ENCODE measurements at regions not wholly inside any gene's neighbourhood (a gene's known extent, or its start where the extent isn't known, plus 50 kb on each side); places are given as distances from the start of the nearest gene placed in this dataset.

DNA sequence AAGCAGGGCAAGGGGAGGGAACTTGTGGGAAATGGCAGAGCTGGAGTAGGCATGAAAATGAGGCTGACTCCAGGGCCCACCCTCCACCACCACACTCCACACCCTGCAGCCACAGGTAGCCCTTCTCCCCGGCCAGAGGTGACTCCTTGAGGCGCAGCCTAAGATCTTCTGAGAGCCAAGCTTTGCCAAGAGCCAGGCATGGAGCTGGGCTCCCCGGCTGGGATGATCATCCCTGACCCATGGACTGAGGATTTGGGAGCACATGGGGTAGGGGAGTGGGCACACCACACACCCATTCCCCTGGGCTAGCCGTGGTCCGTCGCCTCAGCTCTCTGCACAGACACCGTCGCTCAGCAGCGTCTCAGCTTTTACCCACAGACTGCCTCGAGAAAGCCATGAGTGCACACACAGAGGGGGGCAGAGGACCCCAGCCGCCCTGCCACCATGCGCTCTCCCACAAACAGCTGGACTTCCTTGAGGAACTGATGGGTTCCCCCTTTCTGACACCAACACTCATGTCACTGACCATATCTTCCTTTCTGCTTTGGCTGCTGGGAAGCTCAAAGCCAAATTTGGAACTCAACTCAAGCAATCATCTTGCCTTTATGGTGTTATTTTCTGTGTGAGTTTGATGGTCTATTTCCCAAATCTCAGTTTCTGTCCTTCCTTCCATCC lies 123.6 kb upstream of the RUNX3 start:
- Histone ChIP-seq H3K9ac (ENCODE audit: low read depth, low read length) (no peak overlapping the region), H3K27me3 (ENCODE audit: insufficient read depth, low read length) (no peaks in the 10 kb centered on the region), H3K4me3 (ENCODE audit: low read length) (no peak overlapping the region), H3K27ac (ENCODE audit: low read depth, low read length) (no peak overlapping the region), H3K9me3 (ENCODE audit: insufficient read depth, low read depth, low read length) (no peaks in the 10 kb centered on the region), H3K36me3 (ENCODE audit: insufficient read depth, low read length) (no peaks in the 10 kb centered on the region), H3K4me1 (ENCODE audit: insufficient read depth, low read length) (0 out of 2 replicates have a peak, but pooled peaks cover 9% of the 10 kb centered on the region)
- WGBS, result 89% methylated on average over 12 of the region's 12 CpGs

DNA sequence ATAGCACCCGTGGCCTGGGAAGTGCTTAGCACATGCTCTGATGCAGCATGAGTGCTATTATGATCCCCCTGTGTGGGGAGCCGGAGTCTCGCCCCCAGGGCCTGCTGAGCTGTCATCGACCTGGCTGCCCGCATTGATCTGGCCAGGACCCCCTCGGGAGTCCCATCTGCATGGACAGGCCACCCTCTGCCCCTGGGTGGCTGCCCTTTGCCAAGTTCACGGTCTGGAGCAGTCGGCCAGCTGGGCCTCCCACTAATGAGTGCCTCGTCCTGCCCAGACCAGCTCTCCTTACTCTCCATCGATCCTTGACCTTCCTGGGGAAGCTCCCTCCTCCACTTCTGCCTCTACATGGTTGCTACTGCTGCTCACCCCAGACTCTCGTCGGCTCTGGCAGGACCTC lies 121.8 kb upstream of the RUNX3 start:
- 68% methylated on average over 12 of the region's 12 CpGs for WGBS
- Histone ChIP-seq H3K9me3 (ENCODE audit: insufficient read depth, low read depth, low read length) (no peaks in the 10 kb centered on the region), H3K27me3 (ENCODE audit: insufficient read depth, low read length) (no peaks in the 10 kb centered on the region), H3K36me3 (ENCODE audit: insufficient read depth, low read length) (no peaks in the 10 kb centered on the region), H3K4me1 (ENCODE audit: insufficient read depth, low read length) (0 out of 2 replicates have a peak, but pooled peaks cover 9% of the 10 kb centered on the region), H3K9ac (ENCODE audit: low read depth, low read length) (no peak overlapping the region), H3K4me3 (ENCODE audit: low read length) (no peak overlapping the region), H3K27ac (ENCODE audit: low read depth, low read length) (no peak overlapping the region)

GRCh38 chr1:25051504-25051903 lies 121.4 kb upstream of the RUNX3 start:
- Histone ChIP-seq H3K9ac (ENCODE audit: low read depth, low read length) (no peak overlapping the region), H3K36me3 (ENCODE audit: insufficient read depth, low read length) (no peaks in the 10 kb centered on the region), H3K4me3 (ENCODE audit: low read length) (no peak overlapping the region), H3K9me3 (ENCODE audit: insufficient read depth, low read depth, low read length) (no peaks in the 10 kb centered on the region), H3K4me1 (ENCODE audit: insufficient read depth, low read length) (0 out of 2 replicates have a peak, but pooled peaks cover 9% of the 10 kb centered on the region), H3K27me3 (ENCODE audit: insufficient read depth, low read length) (no peaks in the 10 kb centered on the region), H3K27ac (ENCODE audit: low read depth, low read length) (no peak overlapping the region)
- WGBS, result 90% methylated on average over 6 of the region's 6 CpGs

DNA sequence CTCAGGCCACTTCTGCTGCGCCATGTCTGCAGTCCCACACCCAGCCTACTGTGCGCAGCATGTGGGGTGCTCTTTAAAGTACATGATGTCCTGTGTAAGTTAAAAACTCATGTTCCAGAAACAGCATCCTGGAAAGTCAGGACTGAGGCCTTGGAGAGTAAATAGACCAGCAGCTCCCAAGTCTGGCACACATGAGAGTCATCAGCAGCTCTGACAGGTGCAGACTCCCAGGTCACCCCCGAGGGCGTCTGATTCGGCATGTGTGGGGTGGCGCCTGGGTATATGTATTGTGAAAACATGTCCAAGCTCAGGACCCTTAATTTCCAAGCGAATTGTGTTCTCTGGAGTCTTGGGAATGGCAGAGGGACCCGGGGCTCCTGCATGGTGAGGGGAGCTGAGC lies 120.1 kb upstream of the RUNX3 start:
- no peaks in the 10 kb centered on the region for H3K27me3 ChIP-seq (ENCODE audit: insufficient read depth, low read length)
- H3K9me3 ChIP-seq (ENCODE audit: insufficient read depth, low read depth, low read length), result no peaks in the 10 kb centered on the region
- H3K9ac ChIP-seq (ENCODE audit: low read depth, low read length), result no peak overlapping the region
- H3K36me3 ChIP-seq (ENCODE audit: insufficient read depth, low read length), result no peaks in the 10 kb centered on the region
- WGBS, result 94% methylated on average over 8 of the region's 8 CpGs
- H3K27ac ChIP-seq (ENCODE audit: low read depth, low read length), result no peak overlapping the region
- H3K4me1 ChIP-seq (ENCODE audit: insufficient read depth, low read length), result 0 out of 2 replicates have a peak, but pooled peaks cover 9% of the 10 kb centered on the region
- no peak overlapping the region for H3K4me3 ChIP-seq (ENCODE audit: low read length)

DNA sequence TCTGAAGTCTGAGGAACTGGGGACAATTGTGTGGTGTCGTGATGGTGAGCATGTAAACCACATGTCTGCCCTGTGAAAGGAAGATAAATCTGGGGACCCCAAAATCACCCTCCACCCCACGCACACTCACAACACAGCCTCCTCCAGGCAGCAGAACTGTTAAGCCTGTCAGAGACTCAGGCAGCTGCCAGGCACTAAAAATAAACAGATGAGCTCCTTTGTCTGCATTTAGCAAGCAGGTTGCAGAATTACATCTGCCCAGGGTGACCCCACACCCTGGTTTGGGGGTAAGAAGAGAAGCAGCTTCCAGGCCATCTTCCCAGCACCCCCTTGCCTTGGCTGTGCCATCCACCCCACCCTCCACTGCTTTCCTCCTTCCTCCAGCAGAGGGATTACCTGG lies 119.1 kb upstream of the RUNX3 start:
- WGBS, result 87% methylated on average over 1 of the region's 2 CpGs
- no peak overlapping the region for H3K9ac ChIP-seq (ENCODE audit: low read depth, low read length)
- no peak overlapping the region for H3K4me3 ChIP-seq (ENCODE audit: low read length)
- no peaks in the 10 kb centered on the region for H3K9me3 ChIP-seq (ENCODE audit: insufficient read depth, low read depth, low read length)
- no peaks in the 10 kb centered on the region for H3K27me3 ChIP-seq (ENCODE audit: insufficient read depth, low read length)
- H3K4me1 ChIP-seq (ENCODE audit: insufficient read depth, low read length), result no peaks in the 10 kb centered on the region
- no peak overlapping the region for H3K27ac ChIP-seq (ENCODE audit: low read depth, low read length)
- no peaks in the 10 kb centered on the region for H3K36me3 ChIP-seq (ENCODE audit: insufficient read depth, low read length)

DNA sequence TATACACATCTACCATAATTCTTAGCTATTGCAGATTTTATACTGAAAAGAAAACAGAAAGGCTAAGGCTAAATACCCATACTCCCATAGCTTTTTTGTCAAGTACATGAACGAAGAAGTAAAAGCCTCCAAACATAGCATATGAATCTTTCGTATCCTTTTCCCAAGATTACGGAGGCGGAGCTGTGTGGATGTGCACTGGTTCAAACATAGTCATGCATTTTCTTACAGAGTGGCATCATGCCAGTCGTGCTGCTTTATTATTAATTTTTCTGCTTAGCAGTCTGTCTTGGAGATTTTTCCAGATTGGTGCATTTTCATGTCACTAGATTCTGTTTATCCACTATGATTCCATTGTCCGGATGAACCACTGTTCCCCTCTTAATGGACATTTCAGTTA lies 118.7 kb upstream of the RUNX3 start:
- Histone ChIP-seq H3K27me3 (ENCODE audit: insufficient read depth, low read length) (no peaks in the 10 kb centered on the region), H3K9ac (ENCODE audit: low read depth, low read length) (no peak overlapping the region), H3K4me3 (ENCODE audit: low read length) (no peak overlapping the region), H3K9me3 (ENCODE audit: insufficient read depth, low read depth, low read length) (no peaks in the 10 kb centered on the region), H3K27ac (ENCODE audit: low read depth, low read length) (no peak overlapping the region), H3K4me1 (ENCODE audit: insufficient read depth, low read length) (no peaks in the 10 kb centered on the region), H3K36me3 (ENCODE audit: insufficient read depth, low read length) (no peaks in the 10 kb centered on the region)
- 90% methylated on average over 6 of the region's 6 CpGs for WGBS

GRCh38 chr1:25047506-25048240 lies 117.6 kb upstream of the RUNX3 start:
- H3K27me3 ChIP-seq (ENCODE audit: insufficient read depth, low read length), result no peaks in the 10 kb centered on the region

GRCh38 chr1:25046194-25046532 lies 116.1 kb upstream of the RUNX3 start:
- H3K9ac ChIP-seq (ENCODE audit: low read depth, low read length), result no peak overlapping the region
- no peak overlapping the region for H3K27ac ChIP-seq (ENCODE audit: low read depth, low read length)
- H3K27me3 ChIP-seq (ENCODE audit: insufficient read depth, low read length), result no peaks in the 10 kb centered on the region
- no peaks in the 10 kb centered on the region for H3K9me3 ChIP-seq (ENCODE audit: insufficient read depth, low read depth, low read length)
- no peak overlapping the region for H3K4me3 ChIP-seq (ENCODE audit: low read length)
- 80% methylated on average over 8 of the region's 8 CpGs for WGBS
- no peaks in the 10 kb centered on the region for H3K4me1 ChIP-seq (ENCODE audit: insufficient read depth, low read length)
- H3K36me3 ChIP-seq (ENCODE audit: insufficient read depth, low read length), result no peaks in the 10 kb centered on the region

More at GRCh38 chr1:25047506-25048240, 117.6 kb upstream of the RUNX3 start:
- no peaks in the 10 kb centered on the region for H3K9me3 ChIP-seq (ENCODE audit: insufficient read depth, low read depth, low read length)
- no peak overlapping the region for H3K27ac ChIP-seq (ENCODE audit: low read depth, low read length)
- no peaks in the 10 kb centered on the region for H3K4me1 ChIP-seq (ENCODE audit: insufficient read depth, low read length)
- no peak overlapping the region for H3K9ac ChIP-seq (ENCODE audit: low read depth, low read length)
- no peak overlapping the region for H3K4me3 ChIP-seq (ENCODE audit: low read length)
- WGBS, result 88% methylated on average over 11 of the region's 11 CpGs
- no peaks in the 10 kb centered on the region for H3K36me3 ChIP-seq (ENCODE audit: insufficient read depth, low read length)

DNA sequence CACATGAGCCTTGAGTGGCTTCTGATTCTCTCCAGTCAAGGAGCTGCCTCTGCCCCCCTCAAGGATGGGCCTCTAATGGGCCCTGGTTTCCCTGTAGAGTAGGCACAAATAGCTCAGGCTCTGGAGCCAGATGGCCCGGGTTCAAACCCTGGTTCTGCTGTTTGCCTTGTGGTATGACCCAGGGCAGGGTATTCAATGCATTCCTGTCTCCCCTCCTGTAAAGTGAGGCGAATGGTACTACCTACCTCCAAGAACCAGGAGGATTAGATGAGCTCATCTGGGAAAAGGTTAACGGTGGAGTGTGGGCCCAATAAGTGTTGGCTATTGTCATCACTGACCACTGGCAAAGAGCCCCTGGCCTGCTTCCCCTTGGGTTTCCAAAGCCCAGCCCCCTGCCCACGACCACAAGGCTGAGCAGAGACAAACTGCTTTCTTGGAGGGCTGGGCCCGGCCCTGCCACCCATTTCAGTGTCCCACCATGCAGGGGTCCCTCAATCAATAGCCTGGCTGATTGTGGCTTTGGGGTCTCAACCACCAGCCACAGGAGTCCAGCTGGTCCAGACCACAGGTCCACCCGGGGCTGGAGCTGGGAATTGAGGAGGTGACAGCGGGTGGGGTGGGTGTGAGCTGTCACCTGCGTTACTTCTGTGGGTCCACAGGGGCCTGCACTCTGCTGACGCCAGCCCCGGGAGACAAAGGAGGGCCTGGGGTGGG lies 115.6 kb upstream of the RUNX3 start:
- H3K4me1 ChIP-seq (ENCODE audit: insufficient read depth, low read length), result no peaks in the 10 kb centered on the region
- H3K9me3 ChIP-seq (ENCODE audit: insufficient read depth, low read depth, low read length), result no peaks in the 10 kb centered on the region
- 92% methylated on average over 10 of the region's 10 CpGs for WGBS
- H3K27ac ChIP-seq (ENCODE audit: low read depth, low read length), result no peak overlapping the region
- H3K4me3 ChIP-seq (ENCODE audit: low read length), result no peak overlapping the region
- H3K27me3 ChIP-seq (ENCODE audit: insufficient read depth, low read length), result no peaks in the 10 kb centered on the region
- no peaks in the 10 kb centered on the region for H3K36me3 ChIP-seq (ENCODE audit: insufficient read depth, low read length)
- no peak overlapping the region for H3K9ac ChIP-seq (ENCODE audit: low read depth, low read length)

DNA sequence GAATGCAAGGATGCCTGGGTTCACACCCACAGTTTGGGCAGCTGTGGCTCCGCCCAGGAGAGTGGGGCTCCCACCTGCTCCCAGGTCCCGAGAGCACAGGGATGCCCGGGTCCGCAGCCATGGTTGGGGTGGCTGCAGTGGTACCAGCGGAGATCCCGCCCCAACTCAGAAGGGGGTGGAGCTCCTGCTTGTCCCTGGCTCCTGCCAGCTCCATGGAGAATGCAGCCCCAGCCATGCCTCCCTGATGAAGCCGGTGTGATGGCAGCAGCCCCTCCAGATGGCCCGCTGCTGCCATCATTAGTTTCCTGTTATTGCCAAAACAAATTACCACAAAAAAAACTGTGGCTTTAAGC lies 113.1 kb upstream of the RUNX3 start:
- Histone ChIP-seq H3K9me3 (ENCODE audit: insufficient read depth, low read depth, low read length) (no peaks in the 10 kb centered on the region), H3K9ac (ENCODE audit: low read depth, low read length) (no peak overlapping the region), H3K4me1 (ENCODE audit: insufficient read depth, low read length) (no peaks in the 10 kb centered on the region), H3K27ac (ENCODE audit: low read depth, low read length) (no peak overlapping the region), H3K4me3 (ENCODE audit: low read length) (no peak overlapping the region), H3K27me3 (ENCODE audit: insufficient read depth, low read length) (no peaks in the 10 kb centered on the region), H3K36me3 (ENCODE audit: insufficient read depth, low read length) (no peaks in the 10 kb centered on the region)
- WGBS, result 87% methylated on average over 8 of the region's 8 CpGs
